ENCODE measurements at regions not wholly inside any gene's neighbourhood (a gene's known extent, or its start where the extent isn't known, plus 50 kb on each side); places are given as distances from the start of the nearest gene placed in this dataset.

DNA sequence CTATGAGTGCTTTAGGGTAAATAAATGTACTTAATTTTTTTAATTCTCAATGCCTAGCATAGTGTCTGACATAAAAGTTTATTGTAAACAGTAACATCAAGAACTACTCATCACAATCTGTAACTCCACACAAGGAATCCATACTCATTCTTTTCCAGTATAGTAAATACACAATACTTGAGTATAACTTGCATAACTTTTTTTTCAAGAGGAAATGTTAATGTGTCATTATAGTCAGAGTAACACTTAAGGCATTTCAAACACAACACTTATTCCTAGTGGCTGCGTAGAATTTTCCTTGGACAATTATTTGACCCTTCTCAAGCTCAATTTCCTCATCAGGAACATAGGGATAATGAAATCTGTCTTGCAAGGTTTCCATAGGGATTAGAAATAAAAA, 584.3 kb downstream of the CAAP1 start:
- H3K4me3 ChIP-seq: no peak overlapping the region
- H3K27me3 ChIP-seq (ENCODE audit: control insufficient read depth in 3 of 3, insufficient read depth in 3 of 3, low read length in 2 of 3): no peaks in the 10 kb centered on the region
- no peaks in the 10 kb centered on the region for H3K9me3 ChIP-seq (ENCODE audit: control insufficient read depth in 4 of 4, insufficient read depth in 3 of 4, low read length in 3 of 4)
- ATAC-seq (ENCODE audit: insufficient read depth, low FRiP score): no peak
- no peak overlapping the region for H3K27ac ChIP-seq (ENCODE audit: low read depth in 1 of 2, low read length in 1 of 2)
- WGBS, 2 donors: 63 to 65% methylated on average over 1 of the region's 1 CpG
- no peak overlapping the region for H3K9ac ChIP-seq (ENCODE audit: insufficient read depth in 1 of 2, low read length in 2 of 2)
- DNase-seq: no peak
- H3K4me1 ChIP-seq (ENCODE audit: control insufficient read depth in 5 of 5, insufficient read depth in 5 of 5, low read length in 5 of 5): peaks cover 0 to 11% (median 0%) of the 10 kb centered on the region in 5 donors
- TF ChIP-seq, protein P1, sequence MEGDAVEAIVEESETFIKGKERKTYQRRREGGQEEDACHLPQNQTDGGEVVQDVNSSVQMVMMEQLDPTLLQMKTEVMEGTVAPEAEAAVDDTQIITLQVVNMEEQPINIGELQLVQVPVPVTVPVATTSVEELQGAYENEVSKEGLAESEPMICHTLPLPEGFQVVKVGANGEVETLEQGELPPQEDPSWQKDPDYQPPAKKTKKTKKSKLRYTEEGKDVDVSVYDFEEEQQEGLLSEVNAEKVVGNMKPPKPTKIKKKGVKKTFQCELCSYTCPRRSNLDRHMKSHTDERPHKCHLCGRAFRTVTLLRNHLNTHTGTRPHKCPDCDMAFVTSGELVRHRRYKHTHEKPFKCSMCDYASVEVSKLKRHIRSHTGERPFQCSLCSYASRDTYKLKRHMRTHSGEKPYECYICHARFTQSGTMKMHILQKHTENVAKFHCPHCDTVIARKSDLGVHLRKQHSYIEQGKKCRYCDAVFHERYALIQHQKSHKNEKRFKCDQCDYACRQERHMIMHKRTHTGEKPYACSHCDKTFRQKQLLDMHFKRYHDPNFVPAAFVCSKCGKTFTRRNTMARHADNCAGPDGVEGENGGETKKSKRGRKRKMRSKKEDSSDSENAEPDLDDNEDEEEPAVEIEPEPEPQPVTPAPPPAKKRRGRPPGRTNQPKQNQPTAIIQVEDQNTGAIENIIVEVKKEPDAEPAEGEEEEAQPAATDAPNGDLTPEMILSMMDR (IDR thresholded peaks at IDR 0.05; ENCODE audit: control extremely low read depth, extremely low read depth): no peak
- no peaks in the 10 kb centered on the region for H3K36me3 ChIP-seq (ENCODE audit: control insufficient read depth in 4 of 4, insufficient read depth in 4 of 4, low read length in 4 of 4)

DNA sequence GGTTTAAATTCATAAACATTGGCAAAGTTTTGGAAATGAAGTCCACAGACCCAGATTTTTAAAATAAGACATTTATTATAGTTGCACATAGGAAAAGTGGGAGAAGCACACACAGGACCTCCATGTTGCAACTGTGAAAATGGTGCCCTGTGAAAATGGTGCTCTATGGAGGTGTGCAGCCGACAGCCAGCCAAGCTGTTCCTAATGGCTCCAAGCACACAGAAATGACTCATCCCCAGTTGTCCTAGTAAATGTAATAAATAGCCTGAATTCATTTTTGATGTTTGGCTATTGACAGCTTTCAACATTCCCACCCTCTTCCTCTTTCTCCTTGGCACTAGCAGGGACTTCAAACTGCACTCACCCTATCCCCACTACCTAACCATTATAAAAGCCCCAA, 590.9 kb downstream of the CAAP1 start:
- no peaks in the 10 kb centered on the region for H3K4me1 ChIP-seq (ENCODE audit: control insufficient read depth in 5 of 5, insufficient read depth in 5 of 5, low read length in 5 of 5)
- H3K36me3 ChIP-seq (ENCODE audit: control insufficient read depth in 4 of 4, insufficient read depth in 4 of 4, low read length in 4 of 4): no peaks in the 10 kb centered on the region
- no peak overlapping the region for H3K27ac ChIP-seq (ENCODE audit: low read depth in 1 of 2, low read length in 1 of 2)
- 94 to 96% methylated on average over 1 of the region's 1 CpG for WGBS, 2 donors
- ATAC-seq (ENCODE audit: insufficient read depth, low FRiP score) (no peak), DNase-seq (no peak)
- no peaks in the 10 kb centered on the region for H3K9me3 ChIP-seq (ENCODE audit: control insufficient read depth in 4 of 4, insufficient read depth in 3 of 4, low read length in 3 of 4)
- no peaks in the 10 kb centered on the region for H3K27me3 ChIP-seq (ENCODE audit: control insufficient read depth in 3 of 3, insufficient read depth in 3 of 3, low read length in 2 of 3)
- H3K9ac ChIP-seq (ENCODE audit: insufficient read depth in 1 of 2, low read length in 2 of 2): no peak overlapping the region
- TF ChIP-seq, protein P1 (IDR thresholded peaks at IDR 0.05; ENCODE audit: control extremely low read depth, extremely low read depth): no peak
- H3K4me3 ChIP-seq: no peak overlapping the region

DNA sequence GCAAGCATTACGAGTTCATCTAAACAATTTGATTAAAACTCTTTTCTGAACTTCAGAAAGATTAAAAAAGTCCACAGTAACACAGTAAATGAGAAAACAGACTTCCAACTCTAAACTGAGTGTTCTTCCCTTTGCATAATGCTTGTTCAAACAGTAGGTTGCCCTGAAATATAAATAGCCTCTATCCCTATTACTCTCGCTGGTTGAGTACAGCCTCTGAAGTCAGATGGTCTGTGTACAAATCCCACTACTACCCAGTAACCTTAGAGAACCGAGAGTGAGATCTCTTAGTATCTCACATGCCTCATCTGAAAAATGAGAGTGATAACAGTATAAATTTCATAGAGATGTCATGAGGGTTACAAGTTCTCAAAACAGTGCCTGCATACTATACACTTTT, 591.6 kb downstream of the CAAP1 start:
- TF ChIP-seq, protein P1 (IDR thresholded peaks at IDR 0.05; ENCODE audit: control extremely low read depth, extremely low read depth): no peak
- H3K9ac ChIP-seq (ENCODE audit: insufficient read depth in 1 of 2, low read length in 2 of 2): no peak overlapping the region
- DNase-seq (no peak), ATAC-seq (ENCODE audit: insufficient read depth, low FRiP score) (no peak)
- no peak overlapping the region for H3K4me3 ChIP-seq
- no peak overlapping the region for H3K27ac ChIP-seq (ENCODE audit: low read depth in 1 of 2, low read length in 1 of 2)
- no peaks in the 10 kb centered on the region for H3K9me3 ChIP-seq (ENCODE audit: control insufficient read depth in 4 of 4, insufficient read depth in 3 of 4, low read length in 3 of 4)
- H3K36me3 ChIP-seq (ENCODE audit: control insufficient read depth in 4 of 4, insufficient read depth in 4 of 4, low read length in 4 of 4): no peaks in the 10 kb centered on the region
- H3K4me1 ChIP-seq (ENCODE audit: control insufficient read depth in 5 of 5, insufficient read depth in 5 of 5, low read length in 5 of 5): no peaks in the 10 kb centered on the region
- 72 to 88% methylated on average over 3 of the region's 3 CpGs for WGBS, 2 donors
- no peaks in the 10 kb centered on the region for H3K27me3 ChIP-seq (ENCODE audit: control insufficient read depth in 3 of 3, insufficient read depth in 3 of 3, low read length in 2 of 3)

DNA sequence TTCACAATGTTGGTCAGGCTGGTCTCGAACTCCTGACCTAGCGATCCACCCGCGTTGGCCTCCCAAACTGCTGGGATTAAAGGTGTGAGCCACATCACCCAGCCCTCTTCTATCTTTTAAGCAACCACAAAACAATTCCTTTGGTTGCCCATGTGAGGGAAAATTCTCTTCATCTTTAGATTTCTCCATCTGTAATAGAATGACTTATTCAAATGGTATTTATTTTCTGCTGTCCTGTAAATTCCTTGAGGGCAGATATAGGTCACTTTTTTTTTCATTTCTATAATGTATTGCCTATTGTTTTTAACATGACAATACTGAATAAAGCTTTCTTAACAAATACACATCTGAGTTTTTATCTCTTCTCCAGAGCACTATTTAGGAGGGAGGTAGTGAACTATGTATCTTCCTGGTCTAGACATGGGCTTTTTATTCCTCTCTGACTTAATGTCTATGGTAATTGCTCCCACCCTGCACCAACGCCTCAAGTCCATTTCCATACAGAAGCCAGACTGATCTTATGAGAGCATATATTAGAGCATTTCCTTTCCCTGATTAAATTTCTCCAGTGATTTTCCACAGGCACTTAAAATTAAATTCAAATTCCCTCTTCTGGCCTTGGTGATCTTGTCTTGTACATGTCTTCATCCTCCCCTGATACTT, 595.6 kb downstream of the CAAP1 start:
- H3K27me3 ChIP-seq (ENCODE audit: control insufficient read depth in 3 of 3, insufficient read depth in 3 of 3, low read length in 2 of 3): no peaks in the 10 kb centered on the region
- TF ChIP-seq, protein P1 (IDR thresholded peaks at IDR 0.05; ENCODE audit: control extremely low read depth, extremely low read depth): no peak
- no peaks in the 10 kb centered on the region for H3K4me1 ChIP-seq (ENCODE audit: control insufficient read depth in 5 of 5, insufficient read depth in 5 of 5, low read length in 5 of 5)
- no peaks in the 10 kb centered on the region for H3K36me3 ChIP-seq (ENCODE audit: control insufficient read depth in 4 of 4, insufficient read depth in 4 of 4, low read length in 4 of 4)
- no peak overlapping the region for H3K4me3 ChIP-seq
- no peak for DNase-seq
- no peaks in the 10 kb centered on the region for H3K9me3 ChIP-seq (ENCODE audit: control insufficient read depth in 4 of 4, insufficient read depth in 3 of 4, low read length in 3 of 4)
- 88 to 92% methylated on average over 5 of the region's 5 CpGs for WGBS, 2 donors
- no peak overlapping the region for H3K9ac ChIP-seq (ENCODE audit: insufficient read depth in 1 of 2, low read length in 2 of 2)
- H3K27ac ChIP-seq (ENCODE audit: low read depth in 1 of 2, low read length in 1 of 2): no peak overlapping the region
- no peak for ATAC-seq (ENCODE audit: insufficient read depth, low FRiP score)

Measured in lung (tissue), 11 donors.